H9 (cell line): ENCODE measurements at regions not wholly inside any gene's neighbourhood (a gene's known extent, or its start where the extent isn't known, plus 50 kb on each side); places are given as distances from the start of the nearest gene placed in this dataset.

ENCODE experiments used
- DNase-seq: peaks from one replicate; pipeline ENCODE4 v3.0.0-alpha.2; 2017
- H2AFZ ChIP-seq: one replicate; pipeline ENCODE4 v1.6.1; 2013; ENCODE audit warnings: mild to moderate bottlenecking, low read length, control low read depth, moderate library complexity
- H2AK5ac ChIP-seq: 2 replicates; pipeline ENCODE4 v1.6.1; 2013; ENCODE audit warnings: low read length, control low read depth, mixed read lengths; ENCODE audit not compliant: insufficient read length
- H2BK120ac ChIP-seq: one replicate; pipeline ENCODE4 v1.6.1; 2013; ENCODE audit warnings: low read depth, mild to moderate bottlenecking, low read length, control low read depth, inconsistent platforms; ENCODE audit not compliant: poor library complexity, severe bottlenecking
- H2BK12ac ChIP-seq: 2 replicates; pipeline ENCODE4 v1.6.1; 2013; ENCODE audit warnings: low read length, control low read depth, mixed read lengths, low read depth; ENCODE audit not compliant: insufficient read length
- H2BK15ac ChIP-seq: 2 replicates; pipeline ENCODE4 v1.6.1; 2013; ENCODE audit warnings: low read depth, low read length, control low read depth
- H2BK20ac ChIP-seq: one replicate; pipeline ENCODE4 v1.6.1; 2013; ENCODE audit warnings: low read depth, mild to moderate bottlenecking, low read length, control low read depth, inconsistent platforms; ENCODE audit not compliant: poor library complexity, severe bottlenecking
- H2BK5ac ChIP-seq: 2 replicates; pipeline ENCODE4 v1.6.1; 2013; ENCODE audit warnings: low read length, control low read depth, mixed read lengths; ENCODE audit not compliant: insufficient read length
- H3K14ac ChIP-seq: 2 replicates; pipeline ENCODE4 v1.6.1; 2013; ENCODE audit warnings: low read length, control low read depth; ENCODE audit not compliant: insufficient read depth
- H3K18ac ChIP-seq: 2 replicates; pipeline ENCODE4 v1.6.1; 2013; ENCODE audit warnings: low read depth, mild to moderate bottlenecking, mixed read lengths, low read length, control low read depth; ENCODE audit not compliant: insufficient read length
- H3K23ac ChIP-seq: 2 replicates; pipeline ENCODE4 v1.6.1; 2013; ENCODE audit warnings: low read length, control low read depth, mixed read lengths, low read depth; ENCODE audit not compliant: insufficient read length
- H3K23me2 ChIP-seq: 2 replicates; pipeline ENCODE4 v1.6.1; 2013; ENCODE audit warnings: low read depth, mild to moderate bottlenecking, mixed read lengths, low read length, control low read depth; ENCODE audit not compliant: insufficient read length, poor library complexity, severe bottlenecking
- H3K27ac ChIP-seq: 2 replicates; pipeline ENCODE4 v1.5.1; 2013; ENCODE audit warnings: low read length, control low read depth, mixed read lengths, low read depth; ENCODE audit not compliant: insufficient read length
- H3K27me3 ChIP-seq: 2 replicates; pipeline ENCODE4 v1.6.1; 2013; ENCODE audit warnings: low read length, control low read depth, inconsistent platforms; ENCODE audit not compliant: insufficient read depth
- H3K4ac ChIP-seq: 2 replicates; pipeline ENCODE4 v1.6.1; 2013; ENCODE audit warnings: low read depth, mild to moderate bottlenecking, control low read depth, inconsistent platforms, low read length, moderate library complexity
- H3K4me1 ChIP-seq: 2 replicates; pipeline ENCODE4 v1.6.1; 2013; ENCODE audit warnings: low read length, control low read depth, inconsistent platforms; ENCODE audit not compliant: insufficient read depth
- H3K4me2 ChIP-seq: 2 replicates; pipeline ENCODE4 v1.6.1; 2013; ENCODE audit warnings: low read length, control low read depth, mixed read lengths; ENCODE audit not compliant: insufficient read length, insufficient read depth
- H3K56ac ChIP-seq: 2 replicates; pipeline ENCODE4 v1.6.1; 2013; ENCODE audit warnings: low read depth, mild to moderate bottlenecking, mixed read lengths, low read length, control low read depth; ENCODE audit not compliant: insufficient read length
- H3K79me1 ChIP-seq: 2 replicates; pipeline ENCODE4 v1.6.1; 2013; ENCODE audit warnings: low read depth, mild to moderate bottlenecking, moderate library complexity, low read length, control low read depth, inconsistent platforms; ENCODE audit not compliant: insufficient read depth, poor library complexity, severe bottlenecking
- H3K79me2 ChIP-seq: 2 replicates; pipeline ENCODE4 v1.6.1; 2013; ENCODE audit warnings: low read length, control low read depth, inconsistent platforms; ENCODE audit not compliant: insufficient read depth
- H3K9ac ChIP-seq: 2 replicates; pipeline ENCODE4 v1.6.1; 2013; ENCODE audit warnings: low read length, control low read depth, mixed read lengths; ENCODE audit not compliant: insufficient read length; ENCODE audit errors: extremely low read depth
- H3K9me3 ChIP-seq: one replicate; pipeline ENCODE4 v1.6.1; 2013; ENCODE audit warnings: low read depth, low read length, inconsistent platforms; ENCODE audit not compliant: control insufficient read depth
- H3T11ph ChIP-seq: one replicate; pipeline ENCODE4 v1.6.1; 2013; ENCODE audit warnings: mild to moderate bottlenecking, low read length, control low read depth, inconsistent platforms
- H4K20me1 ChIP-seq: one replicate; pipeline ENCODE4 v1.6.1; 2013; ENCODE audit not compliant: control insufficient read depth, insufficient read length, insufficient read depth
- H4K5ac ChIP-seq: 2 replicates; pipeline ENCODE4 v1.6.1; 2013; ENCODE audit warnings: low read depth, mild to moderate bottlenecking, mixed read lengths, low read length, control low read depth; ENCODE audit not compliant: insufficient read length
- H4K8ac ChIP-seq: replicated peaks from 2 replicates; pipeline ENCODE4 v1.6.1; 2013; ENCODE audit warnings: low read length, control low read depth, mixed read lengths, low read depth; ENCODE audit not compliant: insufficient read length
- H4K91ac ChIP-seq: 2 replicates; pipeline ENCODE4 v1.6.1; 2013; ENCODE audit warnings: low read depth, mild to moderate bottlenecking, moderate library complexity, mixed read lengths, low read length, control low read depth; ENCODE audit not compliant: insufficient read length
- H3K27ac Mint-ChIP-seq, 3 experiments: 2 replicates in 2 of 3; 3 replicates in 1 of 3; pipeline ENCODE4 v1.8.0; 2020 to 2021; ENCODE audit warnings: mixed read lengths in 3 of 3, mild to moderate bottlenecking in 1 of 3, moderate library complexity in 1 of 3
- H3K27me3 Mint-ChIP-seq: 2 replicates; pipeline ENCODE4 v1.8.0; 2021; ENCODE audit warnings: low read depth, mild to moderate bottlenecking, moderate library complexity, mixed read lengths
- H3K36me3 Mint-ChIP-seq, 3 experiments: 2 replicates in 2 of 3; 3 replicates in 1 of 3; pipeline ENCODE4 v1.8.0; 2020 to 2021; ENCODE audit warnings: low read depth in 3 of 3, mixed read lengths in 3 of 3; ENCODE audit not compliant: insufficient read depth in 1 of 3
- H3K4me1 Mint-ChIP-seq, 2 experiments: 2 replicates each; pipeline ENCODE4 v1.8.0; 2020; ENCODE audit warnings: mixed read lengths in 2 of 2
- H3K4me3 Mint-ChIP-seq, 2 experiments: 2 replicates in 1 of 2; 3 replicates in 1 of 2; pipeline ENCODE4 v1.8.0; 2020 to 2021; ENCODE audit warnings: mild to moderate bottlenecking in 2 of 2, mixed read lengths in 2 of 2, moderate library complexity in 1 of 2
- H3K9me3 Mint-ChIP-seq, 2 experiments: 2 replicates in 1 of 2; 3 replicates in 1 of 2; pipeline ENCODE4 v1.8.0; 2020; ENCODE audit warnings: mild to moderate bottlenecking in 2 of 2, mixed read lengths in 2 of 2, moderate library complexity in 1 of 2
- CTCF ChIP-seq: fragments of 200-600 bp; sonication (generic); conservative IDR thresholded peaks from 3 replicates; pipeline ENCODE4 v1.8.0; 2021; ENCODE audit warnings: antibody characterized with exemption, mild to moderate bottlenecking
- WGBS: extraction: QIAGEN DNeasy Blood & Tissue Kit; methylation state at CpG from one replicate; pipeline ENCODE4 v1.1.7; 2013; ENCODE audit warnings: missing lambda C conversion rate, low lambda C conversion rate, mixed read lengths; ENCODE audit not compliant: insufficient read length; ENCODE audit errors: extremely low coverage; 5-methylcytosine and 5-hydroxymethylcytosine counted together

DNA sequence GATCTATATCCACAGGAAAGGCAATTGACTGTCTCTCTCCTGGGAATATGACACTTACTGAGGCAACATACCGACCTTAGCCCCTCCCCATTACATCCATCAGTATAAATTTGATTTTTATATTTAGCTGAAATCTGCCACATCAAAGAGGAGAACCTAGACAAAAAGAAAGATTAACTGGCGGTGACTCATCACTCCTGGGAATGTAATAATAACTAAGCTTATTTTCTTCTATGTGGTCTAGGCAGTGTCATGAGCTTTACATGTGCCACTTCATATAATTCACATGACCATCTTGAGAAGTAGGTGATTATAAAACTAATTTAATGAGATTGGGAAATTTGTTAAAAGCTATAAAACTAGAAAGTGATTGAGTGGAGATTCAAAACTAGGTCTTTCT is 520.0 kb upstream of the HS3ST5 start:
- Histone ChIP-seq H3K4me1 (no peaks in the 10 kb centered on the region), H2BK15ac (no peak overlapping the region), H3K79me1 (no peaks in the 10 kb centered on the region), H2BK120ac (no peak overlapping the region), H3K9me3 (peaks cover 4% of the 10 kb centered on the region), H4K8ac (no peak overlapping the region), H3K9ac (no peak overlapping the region), H2BK12ac (no peak overlapping the region), H2AK5ac (no peak overlapping the region), H3K56ac (no peak overlapping the region), H3K14ac (no peak overlapping the region), H3K4ac (no peak overlapping the region), H3K23me2 (no peaks in the 10 kb centered on the region), H3K79me2 (no peaks in the 10 kb centered on the region), H4K5ac (no peak overlapping the region), H3K23ac (no peak overlapping the region), H4K91ac (no peak overlapping the region), H3K18ac (no peak overlapping the region), H2BK5ac (no peak overlapping the region), H3T11ph (no peak overlapping the region), H4K20me1 (no peaks in the 10 kb centered on the region), H2BK20ac (no peak overlapping the region), H3K4me2 (no peak overlapping the region), H2AFZ (no peak overlapping the region), H3K27ac (no peak overlapping the region), H3K27me3 (no peaks in the 10 kb centered on the region)
- no peak for TF ChIP-seq CTCF
- no peak for DNase-seq
- Mint-ChIP-seq H3K36me3 (peaks cover 0 to 9% (median 2%) of the 10 kb centered on the region in 3 experiments; a peak in 3 of 7 replicates), H3K9me3 (peaks cover 7 to 10% of the 10 kb centered on the region in 2 experiments; a peak in 4 of 5 replicates), H3K4me1 (no peaks in the 10 kb centered on the region), H3K27me3 (no peaks in the 10 kb centered on the region), H3K4me3 (no peak overlapping the region), H3K27ac (no peak overlapping the region)
- no CpG with 5 or more reads among the region's 2 CpGs for WGBS
